HG02588 (cell line): ENCODE measurements at regions not wholly inside any gene's neighbourhood (a gene's known extent, or its start where the extent isn't known, plus 50 kb on each side); places are given as distances from the start of the nearest gene placed in this dataset.
"Not testable (repeated sequence)": the region's sequence is repeated elsewhere in the genome, so short reads cannot be mapped to it uniquely, and the experiment has no call there.

Experiments
- ATAC-seq: cut with Tn5 transposase; IDR thresholded peaks from one replicate; pipeline ENCODE4 v1.9.1; 2021; ENCODE audit warnings: mild to moderate bottlenecking, moderate library complexity; ENCODE audit not compliant: unreplicated experiment

DNA sequence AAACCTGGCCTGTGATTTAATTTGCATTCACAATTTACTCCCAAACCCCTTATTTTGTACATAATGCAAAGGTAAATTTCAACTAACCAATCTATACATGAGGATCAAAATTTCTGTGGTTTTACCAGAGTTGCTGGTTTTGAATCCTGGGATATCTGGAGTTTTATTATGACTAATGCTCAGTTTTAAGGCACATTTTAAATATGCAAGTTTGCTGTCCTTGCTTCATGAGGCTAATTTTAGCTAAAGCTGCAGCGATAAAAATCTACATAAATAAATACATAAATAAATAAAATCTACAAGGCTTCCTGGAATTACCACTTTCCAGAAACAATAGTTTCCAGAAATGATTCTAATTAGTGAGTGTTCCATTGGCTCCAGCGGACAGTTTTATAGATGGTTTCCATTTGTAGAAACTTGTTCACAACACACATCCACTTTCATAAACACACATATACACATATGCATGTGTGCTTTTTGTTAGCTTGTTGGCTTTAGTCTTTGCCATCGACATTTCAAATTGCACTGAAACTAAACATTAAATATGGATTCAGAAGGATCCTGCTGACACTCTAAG lies 339.5 kb upstream of the NRP1 start:
- ATAC-seq = no peak

DNA sequence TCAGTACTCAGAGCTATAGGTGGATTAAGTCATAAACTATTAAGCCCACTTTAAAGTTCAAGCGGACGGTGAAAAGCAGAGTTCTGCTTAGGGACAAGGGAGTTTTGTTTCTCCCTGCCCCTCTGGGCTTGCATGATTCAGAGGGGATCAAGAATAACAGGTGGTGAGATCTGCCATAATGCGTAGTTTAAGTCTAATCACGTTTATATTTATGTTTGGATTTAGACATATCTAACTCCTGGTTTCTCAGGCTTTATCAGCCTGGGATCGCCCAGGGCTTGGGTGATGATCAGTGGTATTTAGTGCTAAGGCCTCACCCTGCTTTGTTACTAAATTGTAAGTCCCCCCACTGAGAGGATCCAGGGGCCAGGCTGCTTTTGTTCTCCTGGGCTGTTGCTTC lies 335.4 kb upstream of the NRP1 start:
- no peak for ATAC-seq

GRCh38 chr10:33666686-33667480 lies 332.4 kb upstream of the NRP1 start:
- no peak for ATAC-seq

- no peak for ATAC-seq
Observed at GRCh38 chr10:33665501-33665900, 331.0 kb upstream of the NRP1 start.

DNA sequence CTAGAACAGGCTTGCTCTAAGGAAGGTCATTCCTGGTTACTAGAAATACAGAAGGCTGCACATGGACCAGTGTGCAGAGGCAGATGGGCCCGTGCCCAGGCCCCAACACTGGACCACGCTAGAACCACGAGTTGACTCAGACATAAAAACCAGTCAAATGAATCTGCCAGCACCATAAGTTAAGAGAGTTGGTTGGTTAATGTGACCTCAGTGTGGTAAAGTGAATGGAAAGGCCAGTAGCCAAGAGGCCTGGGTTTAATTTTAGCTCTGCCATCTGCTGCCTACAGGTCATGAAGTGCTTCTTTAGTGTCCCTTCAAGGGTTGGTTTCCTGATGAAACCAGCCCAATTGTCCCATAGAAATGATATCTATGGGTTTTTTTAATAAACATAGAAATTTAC lies 329.6 kb upstream of the NRP1 start:
- no peak for ATAC-seq

DNA sequence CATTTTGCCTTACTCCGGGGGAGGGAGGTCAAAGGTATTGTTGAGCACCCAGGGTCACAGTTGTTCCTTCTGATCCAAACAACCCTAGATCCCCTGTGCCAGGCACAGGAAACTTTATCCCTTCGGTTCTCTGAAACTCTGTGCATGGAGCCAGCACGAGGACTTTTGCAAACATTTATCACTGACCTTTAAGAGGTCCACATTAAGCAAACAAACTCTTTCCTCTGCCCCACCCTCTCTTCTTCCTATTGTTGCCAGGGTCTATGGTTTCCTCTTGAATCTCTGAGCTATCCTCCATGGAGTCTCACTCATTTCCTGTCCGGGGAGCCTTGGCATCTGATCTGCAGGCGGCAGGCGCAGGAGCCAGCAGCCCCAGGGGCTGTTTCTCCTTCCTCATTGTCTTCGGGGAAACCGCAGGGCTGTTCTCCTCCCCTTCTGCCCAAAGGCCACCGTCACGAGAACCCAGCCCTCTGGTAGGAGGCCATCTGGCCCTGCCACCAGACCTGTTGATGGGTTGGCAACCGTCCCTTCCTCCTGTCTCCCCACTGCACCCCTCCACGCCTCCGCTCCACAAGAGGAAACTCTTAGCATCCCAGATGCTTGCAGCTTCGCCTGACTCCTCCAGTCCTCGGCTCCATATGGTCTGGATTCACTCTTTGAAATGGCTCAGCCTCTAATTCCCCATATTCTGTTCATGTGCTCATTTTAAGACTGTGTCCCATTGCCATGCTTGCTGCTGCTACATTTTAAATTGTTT lies 327.3 kb upstream of the NRP1 start:
- ATAC-seq = no peak

DNA sequence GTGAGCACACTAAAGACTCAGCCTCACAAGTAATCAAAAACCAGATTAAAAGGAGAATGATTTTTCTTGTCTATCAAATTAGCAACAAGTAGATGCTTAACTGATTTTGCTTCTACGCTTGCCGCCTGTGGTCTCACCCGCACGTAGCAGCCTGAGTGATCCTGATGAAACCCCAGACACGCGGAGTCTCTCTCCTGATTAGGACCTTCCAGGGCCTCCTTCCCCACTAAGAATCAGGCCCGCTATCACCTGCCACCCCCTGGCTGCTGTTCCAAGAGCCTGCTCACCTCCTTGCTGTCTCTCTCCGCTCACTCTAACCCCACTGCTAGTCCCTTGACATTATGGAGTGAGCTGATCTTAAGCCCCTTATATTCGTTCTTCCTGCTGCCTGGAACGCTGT lies 325.9 kb upstream of the NRP1 start:
- no peak for ATAC-seq

GRCh38 chr10:33657913-33658312 lies 323.4 kb upstream of the NRP1 start:
- no peak for ATAC-seq

DNA sequence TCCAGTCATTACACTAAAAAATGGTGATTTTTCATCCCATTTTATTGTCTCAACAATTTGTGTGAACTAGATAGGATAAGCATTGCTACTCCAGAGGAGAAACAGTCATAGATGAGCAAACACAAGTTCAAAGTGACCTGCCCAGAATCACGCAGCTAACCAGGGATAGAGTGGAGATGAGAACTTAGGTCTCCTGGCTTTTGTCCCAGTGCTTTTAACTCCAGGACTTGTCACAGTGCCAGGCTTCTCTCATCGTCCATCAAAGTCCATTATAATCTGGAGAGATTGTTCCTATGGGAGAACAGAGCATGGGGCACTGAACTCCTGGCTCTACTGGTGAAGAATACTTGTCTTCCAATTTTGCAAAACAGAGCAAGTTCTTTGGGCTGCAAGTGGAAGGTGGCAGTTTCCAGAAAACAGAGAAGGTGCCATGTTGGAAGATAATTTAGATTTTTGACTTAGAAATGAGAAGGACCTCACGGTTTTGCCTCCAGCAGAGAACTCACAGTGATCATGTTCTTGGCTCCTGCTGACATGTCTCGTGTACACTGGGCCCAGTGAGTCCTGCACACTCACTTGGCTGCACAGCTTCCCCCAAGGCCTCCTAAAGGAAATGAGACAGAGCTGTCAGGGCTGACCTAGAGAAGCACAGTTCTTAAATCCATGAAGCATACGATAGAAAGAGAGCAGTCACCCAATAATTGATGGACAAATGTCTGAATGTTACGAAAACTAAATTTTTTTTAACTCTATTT lies 322.9 kb upstream of the NRP1 start:
- no peak for ATAC-seq

DNA sequence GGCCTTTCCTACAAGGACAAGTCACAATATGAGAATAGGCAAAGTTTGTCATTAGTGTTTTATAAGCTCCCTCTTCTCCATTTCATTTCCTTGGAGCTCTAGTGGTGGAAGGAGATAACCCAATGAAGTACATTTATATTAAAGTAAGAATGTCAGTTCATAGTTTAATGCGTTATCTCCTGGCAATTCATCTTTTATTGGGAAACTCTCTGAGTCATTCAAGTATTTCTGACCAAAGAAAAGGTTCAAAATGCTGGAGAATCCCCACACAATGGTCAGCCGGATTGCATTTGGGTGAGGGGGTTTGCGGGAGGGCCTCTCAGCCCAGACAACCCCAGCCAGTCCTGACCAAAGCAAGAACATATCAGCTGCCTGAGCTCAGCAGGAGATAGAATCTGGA lies 321.5 kb upstream of the NRP1 start:
- ATAC-seq = no peak

DNA sequence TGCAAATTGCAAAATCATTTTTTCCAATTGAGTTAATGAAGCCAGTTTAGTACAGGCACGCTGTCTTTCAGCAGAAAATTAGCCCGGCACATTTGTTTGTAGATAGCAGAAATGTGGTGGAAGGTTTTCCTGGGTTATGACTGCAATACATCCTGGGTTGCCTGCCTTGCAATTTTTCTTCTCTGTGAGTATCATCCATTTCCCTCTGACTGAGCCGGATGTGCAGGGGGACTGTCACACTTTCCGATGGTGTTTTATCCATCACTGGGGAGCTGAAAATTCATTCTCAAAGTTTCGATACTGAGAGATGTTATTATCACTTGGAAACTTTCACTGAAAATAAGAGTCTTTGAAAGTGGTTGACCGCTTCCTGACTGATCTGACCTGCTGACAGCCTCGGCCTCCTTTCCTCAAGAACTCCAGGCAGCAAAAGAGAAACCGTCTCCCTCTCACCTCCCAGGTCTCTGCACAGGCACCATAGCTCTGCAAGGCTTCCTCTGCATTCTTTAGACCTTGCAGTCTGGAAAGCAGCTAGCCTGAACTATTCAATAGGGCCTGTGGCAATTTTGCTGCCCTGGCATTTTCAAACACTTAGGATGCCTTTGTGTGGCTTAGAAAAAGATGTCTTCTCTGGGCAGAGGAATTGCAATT lies 320.8 kb upstream of the NRP1 start:
- no peak for ATAC-seq

GRCh38 chr10:33653584-33654367 lies 319.3 kb upstream of the NRP1 start:
- ATAC-seq = no peak

GRCh38 chr10:33652870-33653269 lies 318.4 kb upstream of the NRP1 start:
- ATAC-seq = no peak

DNA sequence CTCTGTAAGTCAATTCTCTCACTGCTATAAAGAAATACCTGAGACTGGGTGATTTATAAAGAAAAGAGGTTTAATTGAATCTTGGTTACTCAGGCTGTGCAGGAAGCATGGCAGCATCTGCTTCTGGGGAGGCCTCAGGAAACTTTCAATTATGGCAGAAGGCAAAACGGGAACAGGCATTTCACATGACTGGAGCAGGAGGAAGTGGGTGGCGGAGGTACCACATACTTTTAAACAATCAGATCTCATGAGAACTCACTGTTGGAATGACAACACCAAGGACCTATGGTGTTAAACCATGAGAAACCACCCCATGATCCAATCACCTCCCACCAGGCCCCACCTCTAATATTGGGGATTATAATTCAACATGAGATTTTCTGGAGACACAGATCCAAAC lies 315.7 kb upstream of the NRP1 start:
- not testable (repeated sequence) for ATAC-seq

DNA sequence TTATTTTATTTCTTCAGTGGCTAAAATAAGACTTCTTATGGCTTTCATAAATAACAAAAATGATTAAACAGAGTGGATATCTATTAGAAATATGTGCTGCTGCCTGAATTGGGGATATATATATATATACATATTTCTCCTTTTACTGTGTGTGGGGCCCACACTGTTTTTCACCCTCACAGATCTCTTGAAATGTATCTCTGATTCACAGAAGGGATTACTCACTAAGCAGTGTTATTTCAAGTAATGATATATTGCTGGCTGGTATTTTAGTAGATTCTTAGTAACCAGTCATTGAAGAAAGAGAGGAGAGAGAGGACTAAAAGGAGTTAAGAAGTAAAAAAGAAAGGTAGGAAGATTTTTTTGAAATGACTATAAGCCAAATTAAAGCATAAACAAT lies 308.6 kb upstream of the NRP1 start:
- no peak for ATAC-seq

DNA sequence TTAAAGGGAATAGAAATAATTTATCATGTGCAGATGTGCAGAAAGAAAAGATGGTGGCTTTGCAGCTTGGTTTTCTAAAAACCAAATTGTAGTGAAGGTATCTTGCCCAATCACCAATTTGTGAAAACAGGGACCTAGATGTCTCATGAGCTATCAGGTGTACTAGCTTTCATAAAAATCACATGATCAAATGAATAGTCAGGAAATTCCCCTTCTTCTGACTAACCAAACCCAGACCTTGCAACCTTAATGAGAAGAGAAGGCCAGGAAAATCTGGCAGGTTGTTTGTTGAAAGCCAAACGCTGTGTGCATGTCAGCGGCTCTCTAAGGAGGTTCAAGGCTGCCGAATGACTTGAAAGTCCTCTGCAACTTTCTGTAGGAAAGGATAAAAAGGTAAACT lies 304.4 kb upstream of the NRP1 start:
- ATAC-seq = no peak

DNA sequence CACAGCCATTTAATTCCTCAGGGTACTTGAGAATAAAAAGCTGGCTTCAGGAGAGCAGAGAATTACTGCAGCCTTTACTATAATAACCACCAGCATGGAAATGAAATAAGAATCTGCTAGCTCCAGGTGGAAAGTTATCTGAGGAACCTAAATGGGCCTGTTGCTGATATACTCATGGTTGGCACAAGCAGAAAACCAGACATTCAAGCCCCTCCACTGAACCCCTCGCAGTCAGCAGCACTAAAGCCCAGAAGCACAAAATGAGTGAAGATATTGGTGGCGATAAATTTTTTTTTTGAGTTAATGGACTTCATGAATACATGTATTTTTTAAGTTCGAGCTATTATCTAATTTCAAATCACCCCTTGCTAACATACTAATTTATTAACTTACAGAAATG lies 303.9 kb upstream of the NRP1 start:
- no peak for ATAC-seq

DNA sequence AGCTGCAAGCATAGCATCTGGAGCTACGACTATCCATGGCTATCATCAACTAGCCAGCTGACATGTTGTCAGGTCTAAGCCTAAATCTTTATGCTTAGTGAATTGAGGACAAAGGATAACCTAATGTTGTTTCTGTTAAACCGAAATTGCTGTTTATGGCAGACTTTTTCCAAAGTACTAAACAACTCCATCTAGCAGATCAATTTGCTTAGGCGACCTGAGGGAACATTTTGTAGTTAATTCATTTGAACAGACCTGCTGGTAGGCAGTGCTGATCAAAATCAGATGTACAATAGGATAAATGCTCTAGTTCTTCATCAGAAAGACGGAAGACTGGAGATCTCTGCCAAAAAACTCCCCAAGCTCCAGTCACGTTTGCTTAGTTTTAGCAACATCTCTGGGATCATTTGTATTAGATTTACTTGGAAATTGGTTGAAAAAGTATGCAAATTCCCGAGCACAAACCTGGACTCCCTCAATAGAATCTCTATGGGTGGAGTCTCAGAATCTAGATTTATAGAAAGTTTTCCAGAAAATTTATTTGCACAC lies 301.6 kb upstream of the NRP1 start:
- no peak for ATAC-seq

DNA sequence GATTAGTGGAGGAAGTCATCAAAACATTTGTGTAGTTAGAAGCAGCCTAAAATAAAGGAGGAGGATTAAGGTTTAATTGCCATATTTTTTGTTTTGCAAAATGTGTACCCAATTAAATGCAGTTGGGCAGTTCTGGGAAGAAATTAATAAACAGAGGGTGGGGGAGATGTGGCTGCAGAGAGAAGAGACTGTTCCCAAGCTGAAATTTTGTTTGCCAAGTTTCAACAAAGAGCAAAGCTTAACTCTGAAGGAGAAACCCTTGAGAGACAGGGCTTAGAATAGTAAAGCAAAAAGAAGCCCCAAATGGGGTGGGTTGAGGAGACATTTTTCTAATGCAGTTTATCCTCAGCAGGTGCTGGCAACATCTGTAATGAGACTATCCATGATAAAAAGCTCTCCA lies 298.0 kb upstream of the NRP1 start:
- ATAC-seq = no peak

DNA sequence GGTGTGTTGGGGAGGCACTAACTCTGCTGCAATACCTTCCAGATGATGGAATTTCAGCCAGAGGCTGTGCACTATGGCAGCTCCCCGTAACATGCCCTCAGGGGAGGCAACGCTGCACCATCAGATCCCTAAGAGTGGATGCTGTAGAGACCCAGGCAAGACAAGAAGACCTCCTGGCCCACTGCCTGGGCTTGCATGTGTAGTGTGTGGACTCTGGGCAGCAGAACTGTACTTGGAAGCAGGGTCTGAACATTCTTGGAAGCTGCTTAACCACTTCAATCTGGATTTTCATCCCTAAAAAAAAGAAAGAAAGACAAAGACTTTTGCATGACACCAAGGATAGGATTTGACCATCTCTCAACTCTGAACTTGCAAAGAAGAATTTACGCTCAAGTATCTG lies 297.5 kb upstream of the NRP1 start:
- no peak for ATAC-seq
